ENCODE measurements at regions not wholly inside any gene's neighbourhood (a gene's known extent, or its start where the extent isn't known, plus 50 kb on each side); places are given as distances from the start of the nearest gene placed in this dataset.
"Not testable (repeated sequence)": the region's sequence is repeated elsewhere in the genome, so short reads cannot be mapped to it uniquely, and the experiment has no call there.

DNA sequence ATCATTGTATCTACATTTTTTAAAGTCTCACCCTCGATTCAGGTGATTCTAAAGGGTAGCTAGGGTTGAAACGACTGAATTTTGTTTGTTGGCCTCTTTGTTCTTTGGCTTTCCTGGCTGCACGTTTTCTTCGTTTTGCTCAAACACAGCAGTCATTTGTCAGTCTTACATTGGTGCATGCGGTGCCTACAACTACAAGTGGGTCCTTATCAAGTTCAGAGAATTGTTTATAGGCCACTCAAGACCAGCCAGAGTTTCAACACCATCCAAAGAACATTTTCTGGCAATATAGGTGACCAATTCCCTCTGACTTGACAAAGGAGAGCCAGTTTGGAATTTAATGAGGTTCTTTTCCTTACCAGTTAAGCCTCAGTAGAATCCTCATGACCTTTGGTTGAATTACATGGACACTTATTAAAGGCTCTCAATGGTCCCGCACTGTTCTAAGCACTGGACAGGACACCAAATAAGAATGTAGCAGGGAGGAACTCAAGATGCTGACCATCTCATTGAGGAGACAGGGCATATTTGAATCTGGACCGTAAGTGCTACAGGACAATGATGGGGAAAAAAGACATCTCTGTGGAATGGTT is 119.0 kb upstream of the DMRT1 start:
- Histone ChIP-seq H3K27me3 (ENCODE audit: control insufficient read depth in 1 of 2, insufficient read depth in 2 of 2, low read length in 2 of 2) (no peaks in the 10 kb centered on the region), H3K4me1 (ENCODE audit: control insufficient read depth in 2 of 2, insufficient read depth in 2 of 2, low read length in 1 of 2) (peaks cover 0 to 5% of the 10 kb centered on the region in 2 donors), H3K27ac (ENCODE audit: low read depth in 2 of 2, low read length in 1 of 2) (no peak overlapping the region), H3K4me3 (ENCODE audit: low read depth in 1 of 2, low read length in 2 of 2) (no peak overlapping the region), H3K9me3 (ENCODE audit: control insufficient read depth in 2 of 2, insufficient read depth in 1 of 2, low read depth in 1 of 2, low read length in 1 of 2) (no peaks in the 10 kb centered on the region), H3K36me3 (ENCODE audit: control insufficient read depth in 2 of 2, insufficient read depth in 2 of 2, low read length in 1 of 2) (peaks cover 0 to 4% of the 10 kb centered on the region in 2 donors)
- 91 to 92% methylated on average over 7 of the region's 7 CpGs for WGBS, 2 donors

DNA sequence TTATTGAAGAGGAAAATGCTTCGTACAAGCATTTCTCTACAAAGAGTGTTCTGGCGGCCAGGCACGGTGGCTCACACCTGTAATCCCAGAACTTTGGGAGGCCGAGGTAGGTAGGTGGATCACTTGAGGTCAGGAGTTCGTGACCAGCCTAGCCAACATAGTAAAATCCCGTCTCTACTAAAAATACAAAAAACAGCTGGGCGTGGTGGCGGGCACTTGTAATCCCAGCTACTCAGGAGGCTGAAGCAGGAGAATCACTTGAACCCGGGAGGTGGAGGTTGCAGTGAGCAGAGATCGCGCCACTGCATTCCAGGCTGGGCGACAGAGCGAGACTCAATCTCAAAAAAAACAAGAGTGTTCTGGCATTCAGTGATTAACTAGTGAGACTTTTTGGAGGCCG is 117.0 kb upstream of the DMRT1 start:
- H3K27ac ChIP-seq (ENCODE audit: low read depth in 2 of 2, low read length in 1 of 2); H3K9me3 ChIP-seq (ENCODE audit: control insufficient read depth in 2 of 2, insufficient read depth in 1 of 2, low read depth in 1 of 2, low read length in 1 of 2); H3K4me3 ChIP-seq (ENCODE audit: low read depth in 1 of 2, low read length in 2 of 2); H3K27me3 ChIP-seq (ENCODE audit: control insufficient read depth in 1 of 2, insufficient read depth in 2 of 2, low read length in 2 of 2); H3K36me3 ChIP-seq (ENCODE audit: control insufficient read depth in 2 of 2, insufficient read depth in 2 of 2, low read length in 1 of 2); H3K4me1 ChIP-seq (ENCODE audit: control insufficient read depth in 2 of 2, insufficient read depth in 2 of 2, low read length in 1 of 2): not testable (repeated sequence)
- 91 to 94% methylated on average over 14 of the region's 14 CpGs for WGBS, 2 donors

DNA sequence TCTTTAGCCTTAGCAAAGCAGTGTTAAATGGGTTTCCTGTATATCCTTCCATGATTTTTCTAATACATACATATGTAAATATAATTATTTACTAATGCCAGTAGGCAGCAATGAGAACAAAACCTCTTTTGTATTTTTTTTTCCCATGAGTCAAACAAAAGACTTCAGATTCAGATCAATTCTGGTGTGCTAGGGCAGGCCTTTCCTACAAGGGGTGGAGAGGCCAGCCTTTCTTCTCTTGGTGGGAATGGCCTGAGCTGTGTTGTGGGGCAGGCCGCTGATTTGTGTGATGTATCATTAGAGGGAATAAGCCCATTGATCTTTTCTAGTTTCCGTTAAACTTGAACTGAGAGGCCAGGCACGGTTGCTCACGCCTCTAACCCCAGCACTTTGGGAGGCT is 115.5 kb upstream of the DMRT1 start:
- H3K36me3 ChIP-seq (ENCODE audit: control insufficient read depth in 2 of 2, insufficient read depth in 2 of 2, low read length in 1 of 2) = peaks cover 0 to 4% of the 10 kb centered on the region in 2 donors
- H3K4me3 ChIP-seq (ENCODE audit: low read depth in 1 of 2, low read length in 2 of 2) = no peak overlapping the region
- no peaks in the 10 kb centered on the region for H3K27me3 ChIP-seq (ENCODE audit: control insufficient read depth in 1 of 2, insufficient read depth in 2 of 2, low read length in 2 of 2)
- peak overlapping the region in 1 of 2 donors; percentile 1 for H3K27ac ChIP-seq (ENCODE audit: low read depth in 2 of 2, low read length in 1 of 2)
- H3K9me3 ChIP-seq (ENCODE audit: control insufficient read depth in 2 of 2, insufficient read depth in 1 of 2, low read depth in 1 of 2, low read length in 1 of 2) = no peaks in the 10 kb centered on the region
- H3K4me1 ChIP-seq (ENCODE audit: control insufficient read depth in 2 of 2, insufficient read depth in 2 of 2, low read length in 1 of 2) = no peaks in the 10 kb centered on the region
- WGBS, 2 donors = 86 to 96% methylated on average over 4 of the region's 4 CpGs

DNA sequence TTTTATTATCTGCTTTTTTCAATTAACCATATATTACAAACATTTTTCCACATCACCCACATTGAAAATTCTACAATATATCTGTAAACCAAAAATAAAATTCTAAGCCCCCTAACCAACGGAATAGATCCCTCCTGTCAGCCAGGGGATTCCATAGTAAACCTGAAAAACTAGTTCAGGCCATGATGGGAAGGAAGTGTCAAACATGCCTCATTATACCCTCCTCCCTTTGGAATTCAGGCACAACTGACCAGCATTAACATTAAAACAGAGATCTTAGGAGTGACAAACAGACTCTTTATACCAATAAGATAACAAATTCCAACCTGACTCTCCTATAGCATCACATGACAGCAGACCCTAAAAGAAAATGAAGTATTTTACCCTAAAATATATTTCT is 113.7 kb upstream of the DMRT1 start:
- WGBS, 2 donors = 38 to 47% methylated on average over 1 of the region's 1 CpG
- peaks cover 6 to 10% of the 10 kb centered on the region in 2 donors for H3K36me3 ChIP-seq (ENCODE audit: control insufficient read depth in 2 of 2, insufficient read depth in 2 of 2, low read length in 1 of 2)
- no peak overlapping the region for H3K4me3 ChIP-seq (ENCODE audit: low read depth in 1 of 2, low read length in 2 of 2)
- H3K9me3 ChIP-seq (ENCODE audit: control insufficient read depth in 2 of 2, insufficient read depth in 1 of 2, low read depth in 1 of 2, low read length in 1 of 2) = no peaks in the 10 kb centered on the region
- no peaks in the 10 kb centered on the region for H3K27me3 ChIP-seq (ENCODE audit: control insufficient read depth in 1 of 2, insufficient read depth in 2 of 2, low read length in 2 of 2)
- no peak overlapping the region for H3K27ac ChIP-seq (ENCODE audit: low read depth in 2 of 2, low read length in 1 of 2)
- no peaks in the 10 kb centered on the region for H3K4me1 ChIP-seq (ENCODE audit: control insufficient read depth in 2 of 2, insufficient read depth in 2 of 2, low read length in 1 of 2)

DNA sequence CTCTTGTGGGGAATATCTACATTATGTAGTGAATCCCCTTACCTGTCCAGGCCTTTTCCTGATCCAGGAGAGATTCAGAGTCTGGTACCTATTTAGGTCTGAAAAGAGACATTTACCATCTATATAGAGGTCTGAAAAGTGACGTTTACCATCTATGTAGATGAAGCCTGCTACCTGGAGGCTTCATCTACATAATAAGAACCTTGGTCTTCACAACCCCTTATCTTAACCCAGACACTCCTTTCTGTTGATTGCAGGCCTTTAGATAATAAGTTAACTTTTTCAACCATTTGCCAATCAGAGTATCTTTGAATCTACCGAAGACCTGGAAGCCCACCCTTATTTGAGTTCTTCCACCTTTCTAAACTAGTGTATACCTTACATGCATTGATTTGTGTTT is 113.0 kb upstream of the DMRT1 start:
- Histone ChIP-seq H3K9me3 (ENCODE audit: control insufficient read depth in 2 of 2, insufficient read depth in 1 of 2, low read depth in 1 of 2, low read length in 1 of 2) (no peaks in the 10 kb centered on the region), H3K4me1 (ENCODE audit: control insufficient read depth in 2 of 2, insufficient read depth in 2 of 2, low read length in 1 of 2) (no peaks in the 10 kb centered on the region), H3K36me3 (ENCODE audit: control insufficient read depth in 2 of 2, insufficient read depth in 2 of 2, low read length in 1 of 2) (peaks cover 6 to 11% of the 10 kb centered on the region in 2 donors), H3K27ac (ENCODE audit: low read depth in 2 of 2, low read length in 1 of 2) (no peak overlapping the region), H3K27me3 (ENCODE audit: control insufficient read depth in 1 of 2, insufficient read depth in 2 of 2, low read length in 2 of 2) (no peaks in the 10 kb centered on the region), H3K4me3 (ENCODE audit: low read depth in 1 of 2, low read length in 2 of 2) (no peak overlapping the region)
- WGBS, 2 donors = 91 to 95% methylated on average over 2 of the region's 2 CpGs

DNA sequence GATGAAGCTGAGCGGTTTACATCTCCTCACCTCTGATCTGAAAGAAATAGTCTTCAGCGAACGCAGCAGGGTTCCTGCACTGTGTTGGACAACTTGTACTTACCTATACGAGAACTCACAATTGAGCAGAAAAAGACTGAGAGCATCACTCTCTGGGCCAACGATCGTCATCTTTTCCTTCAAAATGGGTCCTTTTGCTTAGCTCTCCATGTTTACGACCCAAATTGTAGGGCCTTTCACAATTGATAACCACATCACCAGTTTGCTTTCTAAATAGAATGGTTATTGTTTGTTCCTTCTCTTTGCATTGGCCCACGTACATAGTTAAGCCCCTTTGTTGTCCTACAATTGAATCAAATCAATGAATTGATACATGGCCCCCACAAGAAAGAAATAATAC is 110.0 kb upstream of the DMRT1 start:
- no peaks in the 10 kb centered on the region for H3K4me1 ChIP-seq (ENCODE audit: control insufficient read depth in 2 of 2, insufficient read depth in 2 of 2, low read length in 1 of 2)
- H3K27me3 ChIP-seq (ENCODE audit: control insufficient read depth in 1 of 2, insufficient read depth in 2 of 2, low read length in 2 of 2) = no peaks in the 10 kb centered on the region
- no peak overlapping the region for H3K4me3 ChIP-seq (ENCODE audit: low read depth in 1 of 2, low read length in 2 of 2)
- no peak overlapping the region for H3K27ac ChIP-seq (ENCODE audit: low read depth in 2 of 2, low read length in 1 of 2)
- H3K36me3 ChIP-seq (ENCODE audit: control insufficient read depth in 2 of 2, insufficient read depth in 2 of 2, low read length in 1 of 2) = peaks cover 10 to 22% of the 10 kb centered on the region in 2 donors
- 95 to 97% methylated on average over 8 of the region's 8 CpGs for WGBS, 2 donors
- H3K9me3 ChIP-seq (ENCODE audit: control insufficient read depth in 2 of 2, insufficient read depth in 1 of 2, low read depth in 1 of 2, low read length in 1 of 2) = no peaks in the 10 kb centered on the region

DNA sequence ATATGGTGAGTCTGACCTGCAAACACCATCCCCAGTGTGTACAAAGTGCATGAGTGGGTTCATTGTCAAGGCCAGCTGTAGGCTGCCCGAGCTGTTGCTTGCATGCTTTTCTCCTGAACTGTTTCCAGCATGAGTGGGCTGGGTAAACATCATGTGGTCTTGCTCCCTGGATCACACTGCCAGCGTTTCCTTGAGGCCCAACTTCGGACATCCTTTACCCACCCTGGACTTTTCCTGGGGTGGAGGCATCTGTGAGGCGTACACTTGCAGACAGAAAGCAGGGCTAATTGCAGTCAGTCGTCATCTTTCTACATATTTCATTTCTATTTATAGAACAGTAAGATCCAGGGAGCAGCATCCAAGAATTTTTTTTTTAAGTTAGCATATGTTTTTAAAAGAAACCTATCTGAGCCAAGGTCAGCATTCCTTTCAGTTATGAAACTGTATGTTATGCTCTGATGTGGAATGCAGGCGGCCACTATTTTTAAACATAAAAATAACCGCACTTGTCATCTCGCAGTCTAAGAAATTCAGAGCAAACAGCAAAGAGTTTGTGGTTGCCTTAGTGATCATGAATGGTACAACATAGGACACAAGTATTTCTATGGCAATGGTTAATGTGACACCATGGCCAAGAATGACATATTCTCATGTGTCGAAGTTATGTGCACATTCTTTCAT is 106.5 kb upstream of the DMRT1 start:
- Histone ChIP-seq H3K36me3 (ENCODE audit: control insufficient read depth in 2 of 2, insufficient read depth in 2 of 2, low read length in 1 of 2) (peaks cover 14 to 25% of the 10 kb centered on the region in 2 donors), H3K27ac (ENCODE audit: low read depth in 2 of 2, low read length in 1 of 2) (peak overlapping the region; percentile 49 to 74)

DNA sequence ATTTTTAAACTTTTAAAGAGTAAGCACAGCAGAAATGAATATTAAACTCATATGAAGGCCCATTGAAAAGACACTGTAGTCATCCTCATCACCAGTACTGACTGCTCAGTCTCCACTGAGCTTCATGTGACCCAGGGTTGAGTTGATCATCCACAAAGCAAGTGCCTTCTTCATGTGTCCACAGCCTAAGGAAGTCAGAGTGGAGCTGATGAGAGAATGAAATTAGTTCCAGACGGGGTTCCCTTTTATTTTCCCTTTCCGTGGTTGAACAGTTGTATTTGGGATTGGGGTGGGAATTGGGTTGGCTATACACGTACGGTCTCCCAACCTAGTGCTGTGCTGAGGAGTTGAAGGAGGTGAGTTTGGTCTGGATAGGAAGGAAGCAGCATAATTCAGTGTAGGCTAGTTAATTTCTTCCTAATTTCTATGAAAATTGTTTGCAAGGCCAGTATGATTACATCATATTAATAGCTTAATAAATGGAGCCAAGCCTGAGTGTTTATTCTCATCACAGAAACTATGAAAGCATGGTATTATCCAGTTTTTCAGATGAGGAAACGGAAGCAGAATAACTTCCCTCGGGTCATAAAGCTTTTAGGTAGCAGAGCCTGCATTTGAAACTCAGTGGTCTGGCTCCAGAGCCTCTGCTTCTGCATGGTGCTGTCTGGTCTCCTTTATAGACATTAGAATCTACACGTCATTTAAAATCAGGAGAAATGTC is 103.9 kb upstream of the DMRT1 start:
- 57 to 63% methylated on average over 7 of the region's 7 CpGs for WGBS, 2 donors
- Histone ChIP-seq H3K27me3 (ENCODE audit: control insufficient read depth in 1 of 2, insufficient read depth in 2 of 2, low read length in 2 of 2) (no peaks in the 10 kb centered on the region), H3K9me3 (ENCODE audit: control insufficient read depth in 2 of 2, insufficient read depth in 1 of 2, low read depth in 1 of 2, low read length in 1 of 2) (no peaks in the 10 kb centered on the region), H3K4me3 (ENCODE audit: low read depth in 1 of 2, low read length in 2 of 2) (no peak overlapping the region), H3K36me3 (ENCODE audit: control insufficient read depth in 2 of 2, insufficient read depth in 2 of 2, low read length in 1 of 2) (peaks cover 18 to 35% of the 10 kb centered on the region in 2 donors), H3K27ac (ENCODE audit: low read depth in 2 of 2, low read length in 1 of 2) (peak overlapping the region; percentile 72 to 77), H3K4me1 (ENCODE audit: control insufficient read depth in 2 of 2, insufficient read depth in 2 of 2, low read length in 1 of 2) (peaks cover 0 to 7% of the 10 kb centered on the region in 2 donors)

More for the DNA sequence above, 106.5 kb upstream of the DMRT1 start:
- WGBS, 2 donors = 50 to 53% methylated on average over 9 of the region's 9 CpGs
- Histone ChIP-seq H3K27me3 (ENCODE audit: control insufficient read depth in 1 of 2, insufficient read depth in 2 of 2, low read length in 2 of 2) (no peaks in the 10 kb centered on the region), H3K9me3 (ENCODE audit: control insufficient read depth in 2 of 2, insufficient read depth in 1 of 2, low read depth in 1 of 2, low read length in 1 of 2) (no peaks in the 10 kb centered on the region), H3K4me3 (ENCODE audit: low read depth in 1 of 2, low read length in 2 of 2) (no peak overlapping the region), H3K4me1 (ENCODE audit: control insufficient read depth in 2 of 2, insufficient read depth in 2 of 2, low read length in 1 of 2) (peaks cover 0 to 7% of the 10 kb centered on the region in 2 donors)

DNA sequence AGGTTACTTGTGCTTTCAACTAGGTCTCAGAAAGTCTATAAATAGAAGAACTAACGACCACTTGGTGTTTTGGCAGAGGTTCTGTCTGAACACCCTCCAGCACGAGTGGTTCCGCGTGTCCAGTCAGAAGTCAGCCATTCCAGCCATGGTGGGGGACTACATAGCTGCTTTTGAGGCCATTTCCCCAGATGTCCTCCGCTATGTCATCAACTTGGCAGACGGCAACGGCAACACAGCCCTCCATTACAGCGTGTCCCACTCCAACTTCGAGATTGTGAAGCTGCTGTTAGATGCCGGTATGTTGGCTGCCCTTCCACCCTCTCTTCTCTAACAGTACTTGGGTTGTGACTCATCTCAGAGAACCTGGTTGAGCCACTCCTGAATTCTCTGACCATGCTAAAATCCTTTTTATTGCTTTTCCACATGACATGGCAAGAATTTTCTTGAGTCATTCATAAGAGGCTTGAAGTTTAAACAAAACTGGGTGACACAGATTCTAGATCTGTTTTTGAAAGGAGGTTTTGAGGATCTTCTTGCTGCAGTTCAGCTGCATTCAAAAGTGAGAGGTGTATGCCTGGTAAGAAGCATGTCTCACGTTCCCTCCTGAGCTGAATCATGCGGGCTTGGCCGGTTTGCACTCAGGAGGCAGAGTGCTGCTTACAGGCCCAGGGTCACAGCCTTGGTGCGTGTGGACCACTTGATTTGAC is 103.1 kb upstream of the DMRT1 start:
- peaks cover 22 to 38% of the 10 kb centered on the region in 2 donors for H3K36me3 ChIP-seq (ENCODE audit: control insufficient read depth in 2 of 2, insufficient read depth in 2 of 2, low read length in 1 of 2)
- H3K9me3 ChIP-seq (ENCODE audit: control insufficient read depth in 2 of 2, insufficient read depth in 1 of 2, low read depth in 1 of 2, low read length in 1 of 2) = no peaks in the 10 kb centered on the region
- peak overlapping the region; percentile 79 to 93 for H3K27ac ChIP-seq (ENCODE audit: low read depth in 2 of 2, low read length in 1 of 2)
- no peak overlapping the region for H3K4me3 ChIP-seq (ENCODE audit: low read depth in 1 of 2, low read length in 2 of 2)
- H3K27me3 ChIP-seq (ENCODE audit: control insufficient read depth in 1 of 2, insufficient read depth in 2 of 2, low read length in 2 of 2) = no peaks in the 10 kb centered on the region
- WGBS, 2 donors = 50 to 66% methylated on average over 14 of the region's 14 CpGs
- peaks cover 0 to 7% of the 10 kb centered on the region in 2 donors for H3K4me1 ChIP-seq (ENCODE audit: control insufficient read depth in 2 of 2, insufficient read depth in 2 of 2, low read length in 1 of 2)

All from esophagus (tissue), 2 donors.